SJSA1 (cell line): ENCODE measurements at regions not wholly inside any gene's neighbourhood (a gene's known extent, or its start where the extent isn't known, plus 50 kb on each side); places are given as distances from the start of the nearest gene placed in this dataset.
A peak's percentile ranks its signal among the peaks of the same experiment; 100 is the strongest.
"Not testable (repeated sequence)": the region's sequence is repeated elsewhere in the genome, so short reads cannot be mapped to it uniquely, and the experiment has no call there.

Experiments used
- DNase-seq, 2 experiments: peaks; one replicate each; pipeline ENCODE4 v3.0.0-alpha.2; 2015 to 2020; ENCODE audit warnings: low spot score in 2 of 2, low read depth in 1 of 2
- H3K27ac ChIP-seq: fragments of 250-450 bp; sonication (Bioruptor Pico); 2 replicates; pipeline ENCODE4 v1.5.1; 2020; ENCODE audit warnings: mild to moderate bottlenecking, moderate library complexity
- H3K27me3 ChIP-seq: fragments of 250-450 bp; sonication (Bioruptor Pico); replicated peaks from 2 replicates; pipeline ENCODE4 v1.5.1; 2020; ENCODE audit warnings: mild to moderate bottlenecking, moderate library complexity
- H3K36me3 ChIP-seq: fragments of 250-450 bp; sonication (Bioruptor Pico); 2 replicates; pipeline ENCODE4 v1.5.1; 2020; ENCODE audit warnings: mild to moderate bottlenecking
- H3K4me1 ChIP-seq: fragments of 250-450 bp; sonication (Bioruptor Pico); replicated peaks from 2 replicates; pipeline ENCODE4 v1.6.1; 2021; ENCODE audit warnings: mild to moderate bottlenecking
- H3K4me3 ChIP-seq: fragments of 250-450 bp; sonication (Bioruptor Pico); 2 replicates; pipeline ENCODE4 v1.5.1; 2020; ENCODE audit warnings: mild to moderate bottlenecking
- H3K9me3 ChIP-seq: fragments of 250-450 bp; sonication (Bioruptor Pico); replicated peaks from 2 replicates; pipeline ENCODE4 v1.5.1; 2020; ENCODE audit warnings: mild to moderate bottlenecking

GRCh38 chr6:140661691-140662090, 1287.2 kb upstream of the CITED2 start:
- Histone ChIP-seq H3K27me3 (no peaks in the 10 kb centered on the region), H3K27ac (0 out of 2 replicates have a peak overlapping the region, but pooled peaks have one; percentile 24), H3K36me3 (no peaks in the 10 kb centered on the region), H3K4me1 (peaks cover 10% of the 10 kb centered on the region), H3K9me3 (no peaks in the 10 kb centered on the region), H3K4me3 (no peak overlapping the region)
- peak in 1 of 2 experiments; percentile 34 for DNase-seq

- Histone ChIP-seq H3K36me3 (no peaks in the 10 kb centered on the region), H3K4me3 (no peak overlapping the region), H3K27ac (no peak overlapping the region), H3K4me1 (peaks cover 10% of the 10 kb centered on the region), H3K9me3 (no peaks in the 10 kb centered on the region), H3K27me3 (no peaks in the 10 kb centered on the region)
- no peak for DNase-seq
Observed at GRCh38 chr6:140660295-140660694, 1285.8 kb upstream of the CITED2 start.

- Histone ChIP-seq H3K4me1 (no peaks in the 10 kb centered on the region), H3K27ac (no peak overlapping the region)
- DNase-seq: no peak
Observed at GRCh38 chr6:140653972-140654371, 1279.5 kb upstream of the CITED2 start.

GRCh38 chr6:140653506-140653905, 1279.1 kb upstream of the CITED2 start:
- Histone ChIP-seq H3K36me3 (no peaks in the 10 kb centered on the region), H3K27me3 (no peaks in the 10 kb centered on the region), H3K4me1 (no peaks in the 10 kb centered on the region), H3K4me3 (no peak overlapping the region), H3K27ac (no peak overlapping the region), H3K9me3 (no peaks in the 10 kb centered on the region)
- DNase-seq: no peak

More at GRCh38 chr6:140653972-140654371, 1279.5 kb upstream of the CITED2 start:
- Histone ChIP-seq H3K27me3 (no peaks in the 10 kb centered on the region), H3K9me3 (no peaks in the 10 kb centered on the region), H3K36me3 (no peaks in the 10 kb centered on the region), H3K4me3 (no peak overlapping the region)

- H3K9me3 ChIP-seq, H3K27ac ChIP-seq, H3K4me1 ChIP-seq, H3K36me3 ChIP-seq, H3K27me3 ChIP-seq, H3K4me3 ChIP-seq, DNase-seq: not testable (repeated sequence)
Observed at GRCh38 chr6:140649502-140649901, 1275.1 kb upstream of the CITED2 start.

GRCh38 chr6:140647322-140647721, 1272.9 kb upstream of the CITED2 start:
- H3K36me3 ChIP-seq, DNase-seq, H3K4me3 ChIP-seq, H3K27me3 ChIP-seq, H3K9me3 ChIP-seq, H3K4me1 ChIP-seq, H3K27ac ChIP-seq: not testable (repeated sequence)

- Histone ChIP-seq H3K4me3 (no peak overlapping the region), H3K4me1 (no peaks in the 10 kb centered on the region), H3K9me3 (0 out of 2 replicates have a peak, but pooled peaks cover 3% of the 10 kb centered on the region), H3K27ac (no peak overlapping the region), H3K36me3 (no peaks in the 10 kb centered on the region), H3K27me3 (no peaks in the 10 kb centered on the region)
- no peak for DNase-seq
Observed at GRCh38 chr6:140644017-140644416, 1269.6 kb upstream of the CITED2 start.

GRCh38 chr6:140641412-140641811, 1267.0 kb upstream of the CITED2 start:
- Histone ChIP-seq H3K4me3 (no peak overlapping the region), H3K27ac (no peak overlapping the region), H3K27me3 (no peaks in the 10 kb centered on the region), H3K9me3 (no peaks in the 10 kb centered on the region), H3K36me3 (no peaks in the 10 kb centered on the region), H3K4me1 (no peaks in the 10 kb centered on the region)
- no peak for DNase-seq

GRCh38 chr6:140636908-140637402, 1262.5 kb upstream of the CITED2 start:
- no peaks in the 10 kb centered on the region for H3K9me3 ChIP-seq
- no peaks in the 10 kb centered on the region for H3K4me1 ChIP-seq
- no peak overlapping the region for H3K27ac ChIP-seq
- H3K4me3 ChIP-seq: no peak overlapping the region
- H3K36me3 ChIP-seq: no peaks in the 10 kb centered on the region
- H3K27me3 ChIP-seq: no peaks in the 10 kb centered on the region
- no peak for DNase-seq

- no peak overlapping the region for H3K27ac ChIP-seq
- no peaks in the 10 kb centered on the region for H3K4me1 ChIP-seq
- H3K36me3 ChIP-seq: no peaks in the 10 kb centered on the region
- H3K27me3 ChIP-seq: no peaks in the 10 kb centered on the region
- H3K9me3 ChIP-seq: no peaks in the 10 kb centered on the region
- no peak overlapping the region for H3K4me3 ChIP-seq
- DNase-seq: no peak
Observed at GRCh38 chr6:140636271-140636907, 1261.9 kb upstream of the CITED2 start.

GRCh38 chr6:140627002-140627401, 1252.6 kb upstream of the CITED2 start:
- H3K36me3 ChIP-seq: no peaks in the 10 kb centered on the region
- no peak overlapping the region for H3K4me3 ChIP-seq

GRCh38 chr6:140623498-140623897, 1249.0 kb upstream of the CITED2 start:
- Histone ChIP-seq H3K9me3 (peaks cover 11% of the 10 kb centered on the region), H3K27me3 (no peaks in the 10 kb centered on the region), H3K36me3 (no peaks in the 10 kb centered on the region), H3K4me3 (no peak overlapping the region), H3K27ac (no peak overlapping the region), H3K4me1 (no peaks in the 10 kb centered on the region)
- no peak for DNase-seq

More at GRCh38 chr6:140627002-140627401, 1252.6 kb upstream of the CITED2 start:
- no peaks in the 10 kb centered on the region for H3K27me3 ChIP-seq
- H3K4me1 ChIP-seq: no peaks in the 10 kb centered on the region
- H3K27ac ChIP-seq: no peak overlapping the region
- H3K9me3 ChIP-seq: peaks cover 11% of the 10 kb centered on the region
- DNase-seq: no peak

- Histone ChIP-seq H3K9me3 (no peaks in the 10 kb centered on the region), H3K27ac (no peak overlapping the region), H3K36me3 (no peaks in the 10 kb centered on the region), H3K4me3 (no peak overlapping the region), H3K27me3 (no peaks in the 10 kb centered on the region), H3K4me1 (no peaks in the 10 kb centered on the region)
- DNase-seq: no peak
Observed at GRCh38 chr6:140620496-140620895, 1246.0 kb upstream of the CITED2 start.

- Histone ChIP-seq H3K4me1 (no peaks in the 10 kb centered on the region; the same call in 1 of the 2 replicates), H3K36me3 (no peaks in the 10 kb centered on the region), H3K27me3 (no peaks in the 10 kb centered on the region), H3K4me3 (no peak overlapping the region), H3K9me3 (no peaks in the 10 kb centered on the region), H3K27ac (no peak overlapping the region)
- DNase-seq: no peak
Observed at GRCh38 chr6:140609956-140610355, 1235.5 kb upstream of the CITED2 start.

- H3K4me3 ChIP-seq: no peak overlapping the region
- no peak for DNase-seq
- H3K27me3 ChIP-seq: no peaks in the 10 kb centered on the region
- no peaks in the 10 kb centered on the region for H3K36me3 ChIP-seq
- no peaks in the 10 kb centered on the region; the same call in 1 of the 2 replicates for H3K4me1 ChIP-seq
- H3K27ac ChIP-seq: no peak overlapping the region
- no peaks in the 10 kb centered on the region for H3K9me3 ChIP-seq
Observed at GRCh38 chr6:140609321-140609720, 1234.9 kb upstream of the CITED2 start.
